PC-9 (cell line): ENCODE measurements at regions not wholly inside any gene's neighbourhood (a gene's known extent, or its start where the extent isn't known, plus 50 kb on each side); places are given as distances from the start of the nearest gene placed in this dataset.

Experiments used
- BruUV-seq: library from RNA; stranded (reverse); fragments of 400-500 nt; replicated peaks from 2 replicates; lab custom pipeline; 2021; lab: Mats Ljungman, UMichigan
- CTCF ChIA-PET: fragments of 300-600 bp; sonication (Branson Sonifier 250); formaldehyde crosslinking; loops from one replicate; lab custom pipeline; 2022; ENCODE audit warnings: antibody characterized with exemption; lab: Charles Lee
- POLR2A ChIA-PET: fragments of 300-600 bp; sonication (Branson Sonifier 250); formaldehyde crosslinking; loops from one replicate; lab custom pipeline; 2022; ENCODE audit warnings: antibody characterized with exemption; ENCODE audit not compliant: unreplicated experiment; lab: Charles Lee
- DNase-seq, 2 experiments: peaks; one replicate each; pipeline versions ENCODE4 v3.0.0 to v3.0.0-alpha.2; 2015 to 2022; ENCODE audit warnings: mixed read lengths in 1 of 2
- H2AFZ ChIP-seq: fragments of 200-600 bp; sonication (generic); 2 replicates; pipeline ENCODE4 v1.8.1; 2017; ENCODE audit warnings: antibody characterized with exemption
- H3F3A ChIP-seq: fragments of 200-600 bp; sonication (generic); 2 replicates; pipeline ENCODE4 v1.8.1; 2017; ENCODE audit warnings: antibody characterized with exemption, mild to moderate bottlenecking, low read depth; ENCODE audit not compliant: insufficient read depth
- H3K27ac ChIP-seq: fragments of 200-600 bp; sonication (generic); 2 replicates; pipeline ENCODE4 v1.6.1; 2016; ENCODE audit warnings: mixed run types
- H3K27me3 ChIP-seq: fragments of 200-600 bp; sonication (generic); 2 replicates; pipeline ENCODE4 v1.6.1; 2016; ENCODE audit warnings: low read depth, mixed run types; ENCODE audit not compliant: insufficient read depth
- H3K36me3 ChIP-seq: fragments of 200-600 bp; sonication (generic); 2 replicates; pipeline ENCODE4 v1.6.1; 2016; ENCODE audit warnings: low read depth, mixed run types
- H3K4me1 ChIP-seq: fragments of 200-600 bp; sonication (generic); replicated peaks from 2 replicates; pipeline ENCODE4 v1.6.1; 2016; ENCODE audit warnings: mixed run types; ENCODE audit not compliant: insufficient read depth
- H3K4me2 ChIP-seq: fragments of 200-600 bp; sonication (generic); 2 replicates; pipeline ENCODE4 v1.6.1; 2017; ENCODE audit warnings: mixed run types
- H3K4me3 ChIP-seq: fragments of 200-600 bp; sonication (generic); 2 replicates; pipeline ENCODE4 v1.6.1; 2016; ENCODE audit warnings: mixed run types
- H3K79me2 ChIP-seq: fragments of 200-600 bp; sonication (generic); 2 replicates; pipeline ENCODE4 v1.6.1; 2017; ENCODE audit warnings: low read depth, mixed run types
- H3K9me2 ChIP-seq: fragments of 200-600 bp; sonication (generic); 2 replicates; pipeline ENCODE4 v1.8.1; 2017; ENCODE audit warnings: mild to moderate bottlenecking; ENCODE audit not compliant: insufficient read depth
- H3K9me3 ChIP-seq: fragments of 200-600 bp; sonication (generic); 2 replicates; pipeline ENCODE4 v1.8.1; 2016; ENCODE audit warnings: low read depth; ENCODE audit not compliant: insufficient read depth
- H4K20me1 ChIP-seq: fragments of 200-600 bp; sonication (generic); 2 replicates; pipeline ENCODE4 v1.8.1; 2017; ENCODE audit not compliant: insufficient read depth
- EZH2 ChIP-seq: fragments of 200-600 bp; sonication (generic); IDR thresholded peaks from 2 replicates; pipeline ENCODE4 v1.8.0; 2017; ENCODE audit warnings: antibody characterized with exemption, low read depth
- intact Hi-C: fragments of 100-400 bp; cut with micrococcal nuclease; formaldehyde crosslinking; loops from one replicate; pipeline ENCODE4 v1.10.0; 2022; ENCODE audit not compliant: unreplicated experiment
- TF ChIP-seq, protein P1 (sequence below): fragments of 200-600 bp; sonication (generic); conservative IDR thresholded peaks from 2 replicates; pipeline ENCODE4 v1.6.1; 2017; ENCODE audit warnings: mixed run types, antibody characterized with exemption, mild to moderate bottlenecking, moderate library complexity

DNA sequence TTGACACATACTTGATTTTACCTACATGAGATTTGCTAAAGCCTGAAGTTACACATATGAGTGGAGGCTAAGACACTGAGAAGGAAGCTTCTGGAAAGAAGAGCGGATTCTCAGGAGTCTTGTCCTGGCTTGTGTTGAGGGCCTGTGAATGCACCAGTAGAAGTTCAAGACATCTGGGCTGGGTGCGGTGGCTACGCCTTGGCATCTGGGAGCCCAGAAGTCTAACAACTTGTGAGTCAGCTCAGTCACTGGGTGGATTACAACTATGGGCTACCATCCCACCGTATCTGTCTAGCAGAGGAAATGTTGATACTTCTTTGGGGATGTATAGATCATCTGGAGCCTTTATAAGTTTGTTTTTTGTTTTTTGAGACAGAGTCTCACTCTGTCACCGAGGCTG lies 375.6 kb upstream of the SMIM31 start:
- Histone ChIP-seq H3K4me3 (no peak overlapping the region), H3K27ac (no peak overlapping the region), H3K36me3 (no peaks in the 10 kb centered on the region), H3K4me2 (no peak overlapping the region), H3K9me3 (no peaks in the 10 kb centered on the region), H3K79me2 (no peaks in the 10 kb centered on the region), H4K20me1 (no peaks in the 10 kb centered on the region), H3K9me2 (no peaks in the 10 kb centered on the region), H3F3A (no peaks in the 10 kb centered on the region), H3K27me3 (no peaks in the 10 kb centered on the region), H2AFZ (no peak overlapping the region; the same call in 1 of the 2 replicates), H3K4me1 (no peaks in the 10 kb centered on the region)
- no TSS peak for BruUV-seq
- intact Hi-C loops = no loop called here
- ChIA-PET CTCF (no interaction called here), POLR2A (no interaction called here)
- no peak for TF ChIP-seq EZH2
- TF ChIP-seq, protein P1, sequence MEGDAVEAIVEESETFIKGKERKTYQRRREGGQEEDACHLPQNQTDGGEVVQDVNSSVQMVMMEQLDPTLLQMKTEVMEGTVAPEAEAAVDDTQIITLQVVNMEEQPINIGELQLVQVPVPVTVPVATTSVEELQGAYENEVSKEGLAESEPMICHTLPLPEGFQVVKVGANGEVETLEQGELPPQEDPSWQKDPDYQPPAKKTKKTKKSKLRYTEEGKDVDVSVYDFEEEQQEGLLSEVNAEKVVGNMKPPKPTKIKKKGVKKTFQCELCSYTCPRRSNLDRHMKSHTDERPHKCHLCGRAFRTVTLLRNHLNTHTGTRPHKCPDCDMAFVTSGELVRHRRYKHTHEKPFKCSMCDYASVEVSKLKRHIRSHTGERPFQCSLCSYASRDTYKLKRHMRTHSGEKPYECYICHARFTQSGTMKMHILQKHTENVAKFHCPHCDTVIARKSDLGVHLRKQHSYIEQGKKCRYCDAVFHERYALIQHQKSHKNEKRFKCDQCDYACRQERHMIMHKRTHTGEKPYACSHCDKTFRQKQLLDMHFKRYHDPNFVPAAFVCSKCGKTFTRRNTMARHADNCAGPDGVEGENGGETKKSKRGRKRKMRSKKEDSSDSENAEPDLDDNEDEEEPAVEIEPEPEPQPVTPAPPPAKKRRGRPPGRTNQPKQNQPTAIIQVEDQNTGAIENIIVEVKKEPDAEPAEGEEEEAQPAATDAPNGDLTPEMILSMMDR = no peak
- no peak for DNase-seq

DNA sequence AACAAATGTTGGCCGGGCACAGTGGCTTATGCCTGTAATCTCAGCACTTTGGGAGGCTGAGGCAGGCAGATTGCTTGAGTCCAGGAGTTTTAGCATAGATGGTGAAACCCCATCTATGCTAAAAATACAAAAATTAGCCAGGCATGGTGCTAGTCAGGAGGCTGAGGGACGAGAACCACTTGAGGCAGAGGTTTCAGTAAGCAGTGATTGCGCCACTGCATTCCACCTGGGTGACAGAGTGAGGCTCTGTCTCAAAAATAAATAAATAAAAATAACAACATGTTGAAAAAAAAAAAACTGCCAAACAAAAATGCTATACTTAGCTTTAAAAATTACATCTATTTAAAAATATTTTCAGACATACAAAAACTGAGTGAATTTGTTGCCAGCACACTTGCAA lies 374.2 kb upstream of the SMIM31 start:
- CTCF ChIA-PET = no interaction called here

DNA sequence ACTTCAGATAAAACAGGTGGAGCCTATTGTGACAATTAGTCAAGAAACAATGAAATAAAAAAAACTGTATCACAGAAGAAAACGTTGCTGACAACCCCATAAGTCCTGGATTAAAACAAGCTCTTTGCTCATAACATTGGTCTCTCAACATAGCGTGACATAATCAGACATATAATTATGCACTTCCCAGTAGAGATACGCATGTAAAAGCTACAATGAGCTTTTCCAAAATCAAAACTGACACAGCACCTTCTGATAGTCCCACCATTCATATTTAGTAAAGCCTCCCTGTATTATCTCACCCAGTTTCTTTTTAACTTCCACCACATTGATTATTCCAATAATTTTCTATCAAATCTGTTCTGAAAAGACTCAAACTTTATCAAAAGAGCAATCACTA lies 372.1 kb upstream of the SMIM31 start:
- no peaks in the 10 kb centered on the region for H3K36me3 ChIP-seq
- intact Hi-C loops = no loop called here
- BruUV-seq = no TSS peak
- no peaks in the 10 kb centered on the region for H3K27me3 ChIP-seq
- no peak for DNase-seq
- no peak overlapping the region for H3K4me3 ChIP-seq
- no peak overlapping the region for H3K27ac ChIP-seq
- ChIA-PET CTCF (no interaction called here), POLR2A (interaction anchor here (0.7 kb wide), 2 partner anchors 116 to 253 kb away, joined by 3 read pairs; no protein-coding TSS in a partner anchor)
- TF ChIP-seq EZH2 = no peak
- TF ChIP-seq, protein P1 = no peak
- no peak overlapping the region for H2AFZ ChIP-seq
- H3K4me2 ChIP-seq = no peak overlapping the region
- H4K20me1 ChIP-seq = no peaks in the 10 kb centered on the region
- H3K9me3 ChIP-seq = no peaks in the 10 kb centered on the region
- H3K79me2 ChIP-seq = no peaks in the 10 kb centered on the region
- H3F3A ChIP-seq = no peaks in the 10 kb centered on the region
- no peaks in the 10 kb centered on the region for H3K4me1 ChIP-seq
- no peaks in the 10 kb centered on the region for H3K9me2 ChIP-seq

More for the DNA sequence above, 374.2 kb upstream of the SMIM31 start:
- no peak for DNase-seq
- Histone ChIP-seq H3K9me3 (no peaks in the 10 kb centered on the region), H3F3A (no peaks in the 10 kb centered on the region), H3K27ac (no peak overlapping the region), H3K4me3 (no peak overlapping the region), H4K20me1 (no peaks in the 10 kb centered on the region), H3K9me2 (no peaks in the 10 kb centered on the region), H3K79me2 (no peaks in the 10 kb centered on the region), H2AFZ (no peak overlapping the region), H3K4me2 (no peak overlapping the region), H3K27me3 (no peaks in the 10 kb centered on the region), H3K4me1 (no peaks in the 10 kb centered on the region), H3K36me3 (no peaks in the 10 kb centered on the region)
- POLR2A ChIA-PET = no interaction called here
- TF ChIP-seq EZH2 = no peak
- TF ChIP-seq, protein P1 = no peak
- no TSS peak for BruUV-seq
- intact Hi-C loops = no loop called here
